ENCODE measurements at regions not wholly inside any gene's neighbourhood (a gene's known extent, or its start where the extent isn't known, plus 50 kb on each side); places are given as distances from the start of the nearest gene placed in this dataset.
"Not testable (repeated sequence)": the region's sequence is repeated elsewhere in the genome, so short reads cannot be mapped to it uniquely, and the experiment has no call there.

GRCh38 chr9:110068212-110068611 is 139.7 kb downstream of the C9orf152 start:
- no peak for DNase-seq

GRCh38 chr9:110069326-110070248 is 138.4 kb downstream of the C9orf152 start:
- DNase-seq: peak; percentile 82 to 93

- no peak for DNase-seq
Observed at GRCh38 chr9:110072597-110073355, 135.2 kb downstream of the C9orf152 start.

GRCh38 chr9:110073356-110073905 is 134.5 kb downstream of the C9orf152 start:
- no peak for DNase-seq

- peak in 1 of 2 experiments; percentile 57 for DNase-seq
Observed at GRCh38 chr9:110076894-110077725, 130.8 kb downstream of the C9orf152 start.

GRCh38 chr9:110077925-110078324 is 130.0 kb downstream of the C9orf152 start:
- DNase-seq: no peak

- DNase-seq: no peak
Observed at GRCh38 chr9:110078604-110079003, 129.4 kb downstream of the C9orf152 start.

GRCh38 chr9:110081395-110081794 is 126.6 kb downstream of the C9orf152 start:
- peak in 1 of 2 experiments; percentile 40 for DNase-seq

- DNase-seq: peak in 1 of 2 experiments; percentile 53
Observed at GRCh38 chr9:110083866-110084265, 124.1 kb downstream of the C9orf152 start.

GRCh38 chr9:110086537-110086936 is 121.4 kb downstream of the C9orf152 start:
- DNase-seq: no peak

GRCh38 chr9:110087605-110088004 is 120.4 kb downstream of the C9orf152 start:
- DNase-seq: no peak

GRCh38 chr9:110088099-110088498 is 119.9 kb downstream of the C9orf152 start:
- no peak for DNase-seq

- no peak for DNase-seq
Observed at GRCh38 chr9:110089681-110090370, 118.1 kb downstream of the C9orf152 start.

GRCh38 chr9:110092792-110093191 is 115.2 kb downstream of the C9orf152 start:
- DNase-seq: no peak

- DNase-seq: no peak
Observed at GRCh38 chr9:110093417-110093816, 114.5 kb downstream of the C9orf152 start.

GRCh38 chr9:110093871-110094270 is 114.1 kb downstream of the C9orf152 start:
- no peak for DNase-seq

GRCh38 chr9:110095161-110095595 is 112.8 kb downstream of the C9orf152 start:
- DNase-seq: no peak

- no peak for DNase-seq
Observed at GRCh38 chr9:110095776-110096175, 112.2 kb downstream of the C9orf152 start.

- not testable (repeated sequence) for DNase-seq
Observed at GRCh38 chr9:110096674-110097073, 111.3 kb downstream of the C9orf152 start.

- DNase-seq: no peak
Observed at GRCh38 chr9:110099236-110100095, 108.5 kb downstream of the C9orf152 start.

All from SW 1271 (cell line).